MCF 10A (cell line): ENCODE measurements at regions not wholly inside any gene's neighbourhood (a gene's known extent, or its start where the extent isn't known, plus 50 kb on each side); places are given as distances from the start of the nearest gene placed in this dataset.
"Not testable (repeated sequence)": the region's sequence is repeated elsewhere in the genome, so short reads cannot be mapped to it uniquely, and the experiment has no call there.

Experiments used
- BruUV-seq: library from RNA; stranded (reverse); fragments of 400-500 nt; replicated peaks from 2 replicates; lab custom pipeline; 2021; lab: Mats Ljungman, UMichigan
- CTCF ChIA-PET: fragments of 300-600 bp; sonication (Branson Sonifier 250); formaldehyde crosslinking; extraction: SDS; loops from one replicate; lab custom pipeline; 2021; ENCODE audit warnings: antibody characterized with exemption, inconsistent platforms; lab: Yijun Ruan, JAX
- POLR2A ChIA-PET: fragments of 300-600, 350-650 bp; sonication (Branson Sonifier 250); formaldehyde crosslinking; extraction: SDS; loops from one replicate; lab custom pipeline; 2020; ENCODE audit warnings: antibody characterized with exemption, inconsistent platforms; lab: Yijun Ruan, JAX
- DNase-seq: peaks from one replicate; pipeline ENCODE4 v3.0.0-alpha.2; 2018; ENCODE audit not compliant: unreplicated experiment
- H3K27ac Mint-ChIP-seq: one replicate; pipeline ENCODE4 v1.8.0; 2022; ENCODE audit warnings: mild to moderate bottlenecking, low read depth, mixed read lengths; ENCODE audit not compliant: unreplicated experiment
- H3K27me3 Mint-ChIP-seq: one replicate; pipeline ENCODE4 v1.8.0; 2022; ENCODE audit warnings: mixed read lengths; ENCODE audit not compliant: insufficient read depth, unreplicated experiment
- H3K36me3 Mint-ChIP-seq: one replicate; pipeline ENCODE4 v1.8.0; 2022; ENCODE audit warnings: mild to moderate bottlenecking, moderate library complexity, mixed read lengths; ENCODE audit not compliant: insufficient read depth, unreplicated experiment
- H3K4me1 Mint-ChIP-seq: one replicate; pipeline ENCODE4 v1.8.0; 2022; ENCODE audit warnings: mixed read lengths; ENCODE audit not compliant: insufficient read depth, unreplicated experiment
- H3K4me3 Mint-ChIP-seq: one replicate; pipeline ENCODE4 v1.8.0; 2022; ENCODE audit warnings: mild to moderate bottlenecking, moderate library complexity, mixed read lengths; ENCODE audit not compliant: unreplicated experiment
- H3K9me3 Mint-ChIP-seq: one replicate; pipeline ENCODE4 v1.8.0; 2022; ENCODE audit warnings: mixed read lengths; ENCODE audit not compliant: unreplicated experiment
- CTCF ChIP-seq: fragments of 200-600 bp; IDR thresholded peaks from one replicate; pipeline ENCODE4 v1.8.0; 2022; ENCODE audit warnings: antibody characterized with exemption, mild to moderate bottlenecking; ENCODE audit not compliant: unreplicated experiment
- intact Hi-C: fragments of 100-400 bp; cut with micrococcal nuclease; formaldehyde crosslinking; loops from 2 replicates; pipeline ENCODE4 v1.14.1; 2022

- Mint-ChIP-seq H3K36me3 (no peaks in the 10 kb centered on the region), H3K27me3 (peaks cover 27% of the 10 kb centered on the region), H3K9me3 (peaks cover 29% of the 10 kb centered on the region), H3K27ac (no peak overlapping the region), H3K4me1 (no peaks in the 10 kb centered on the region), H3K4me3 (no peak overlapping the region)
- DNase-seq = no peak
- ChIA-PET CTCF (no interaction called here), POLR2A (no interaction called here)
- no peak for TF ChIP-seq CTCF
- BruUV-seq = no TSS peak
- intact Hi-C loops = no loop called here
Measured at GRCh38 chr14:92247341-92247740, 75.6 kb upstream of the SLC24A4 start.

GRCh38 chr14:92247947-92248346 lies 75.0 kb upstream of the SLC24A4 start:
- no peak for DNase-seq
- intact Hi-C loops = no loop called here
- POLR2A ChIA-PET = no interaction called here
- H3K36me3 Mint-ChIP-seq = no peaks in the 10 kb centered on the region
- CTCF ChIA-PET = no interaction called here
- H3K27ac Mint-ChIP-seq = no peak overlapping the region
- no TSS peak for BruUV-seq
- no peaks in the 10 kb centered on the region for H3K4me1 Mint-ChIP-seq
- H3K9me3 Mint-ChIP-seq = peaks cover 29% of the 10 kb centered on the region
- no peak for TF ChIP-seq CTCF
- H3K4me3 Mint-ChIP-seq = no peak overlapping the region
- H3K27me3 Mint-ChIP-seq = peaks cover 33% of the 10 kb centered on the region

- H3K4me3 Mint-ChIP-seq = no peak overlapping the region
- peaks cover 23% of the 10 kb centered on the region for H3K9me3 Mint-ChIP-seq
- no peak overlapping the region for H3K27ac Mint-ChIP-seq
- ChIA-PET POLR2A (interaction anchor here (0.7 to 1.6 kb wide), 2 partner anchors 8 to 13 kb away, joined by 3 to 4 read pairs; no protein-coding TSS in a partner anchor), CTCF (no interaction called here)
- peaks cover 40% of the 10 kb centered on the region for H3K27me3 Mint-ChIP-seq
- no TSS peak for BruUV-seq
- TF ChIP-seq CTCF = no peak
- no peaks in the 10 kb centered on the region for H3K36me3 Mint-ChIP-seq
- intact Hi-C loops = no loop called here
- DNase-seq = no peak
- H3K4me1 Mint-ChIP-seq = no peaks in the 10 kb centered on the region
Measured at GRCh38 chr14:92248696-92249095, 74.3 kb upstream of the SLC24A4 start.

GRCh38 chr14:92250366-92250765 lies 72.6 kb upstream of the SLC24A4 start:
- CTCF ChIA-PET = interaction anchor here (0.7 kb wide), 1 partner anchor 147 kb away, joined by 5 read pairs; no protein-coding TSS in a partner anchor
- H3K4me3 Mint-ChIP-seq, H3K27ac Mint-ChIP-seq, intact Hi-C loops, BruUV-seq, H3K4me1 Mint-ChIP-seq, DNase-seq, H3K36me3 Mint-ChIP-seq, POLR2A ChIA-PET: not testable (repeated sequence)
- Mint-ChIP-seq H3K27me3 (peaks cover 57% of the 10 kb centered on the region), H3K9me3 (peaks cover 13% of the 10 kb centered on the region)

GRCh38 chr14:92252323-92252722 lies 70.6 kb upstream of the SLC24A4 start:
- ChIA-PET CTCF (no interaction called here), POLR2A (no interaction called here)
- Mint-ChIP-seq H3K4me1 (no peaks in the 10 kb centered on the region), H3K27ac (no peak overlapping the region), H3K4me3 (no peak overlapping the region), H3K27me3 (peaks cover 73% of the 10 kb centered on the region), H3K9me3 (no peaks in the 10 kb centered on the region), H3K36me3 (no peaks in the 10 kb centered on the region)
- intact Hi-C loops = no loop called here
- DNase-seq = no peak
- no TSS peak for BruUV-seq
- TF ChIP-seq CTCF = no peak
